Left hindlimb (tissue), 1 donor: ENCODE measurements at regions not wholly inside any gene's neighbourhood (a gene's known extent, or its start where the extent isn't known, plus 50 kb on each side); places are given as distances from the start of the nearest gene placed in this dataset.
"Not testable (repeated sequence)": the region's sequence is repeated elsewhere in the genome, so short reads cannot be mapped to it uniquely, and the experiment has no call there.

Source experiments
- DNase-seq: peaks from one replicate; pipeline ENCODE4 v3.0.0-alpha.2; 2018

- DNase-seq = not testable (repeated sequence)
Measured at GRCh38 chr7:137107802-137108201, 235.7 kb downstream of the PTN start.

- not testable (repeated sequence) for DNase-seq
Measured at GRCh38 chr7:137103526-137103925, 235.1 kb downstream of the CHRM2 start.

GRCh38 chr7:137097111-137097510, 228.7 kb downstream of the CHRM2 start:
- no peak for DNase-seq

- DNase-seq = no peak
Measured at GRCh38 chr7:137096607-137097006, 228.2 kb downstream of the CHRM2 start.

GRCh38 chr7:137093198-137093597, 224.7 kb downstream of the CHRM2 start:
- DNase-seq = no peak

- no peak for DNase-seq
Measured at GRCh38 chr7:137091396-137091795, 222.9 kb downstream of the CHRM2 start.

GRCh38 chr7:137086896-137087295, 218.4 kb downstream of the CHRM2 start:
- no peak for DNase-seq

GRCh38 chr7:137084607-137085380, 216.3 kb downstream of the CHRM2 start:
- DNase-seq = no peak

GRCh38 chr7:137082391-137082790, 213.9 kb downstream of the CHRM2 start:
- DNase-seq = no peak

GRCh38 chr7:137081321-137082093, 213.1 kb downstream of the CHRM2 start:
- DNase-seq = peak; percentile 57

GRCh38 chr7:137080516-137081203, 212.2 kb downstream of the CHRM2 start:
- DNase-seq = no peak

- DNase-seq = no peak
Measured at GRCh38 chr7:137078781-137079180, 210.3 kb downstream of the CHRM2 start.

GRCh38 chr7:137074391-137075030, 206.1 kb downstream of the CHRM2 start:
- no peak for DNase-seq

- no peak for DNase-seq
Measured at GRCh38 chr7:137073571-137074325, 205.3 kb downstream of the CHRM2 start.
